CD4-positive, alpha-beta T cell (primary cell): ENCODE measurements at regions not wholly inside any gene's neighbourhood (a gene's known extent, or its start where the extent isn't known, plus 50 kb on each side); places are given as distances from the start of the nearest gene placed in this dataset.

Experiments used
- ATAC-seq: fragments of 200-7000 bp; cut with Tn5 transposase; one replicate; pipeline ENCODE4 v1.10.0; 2022; ENCODE audit warnings: mild to moderate bottlenecking; ENCODE audit not compliant: poor library complexity
- CTCF ChIA-PET: fragments of 350-600 bp; sonication (Branson Sonifier 250); formaldehyde crosslinking; loops from one replicate; lab custom pipeline; 2021; ENCODE audit warnings: antibody characterized with exemption, inconsistent platforms; lab: Charles Lee
- POLR2A ChIA-PET: fragments of 350-600 bp; sonication (Branson Sonifier 250); formaldehyde crosslinking; loops from one replicate; lab custom pipeline; 2021; ENCODE audit warnings: antibody characterized with exemption, inconsistent platforms; lab: Charles Lee
- DNase-seq, 14 experiments: peaks; one replicate each; pipeline ENCODE4 v3.0.0-alpha.2; 2013 to 2020; ENCODE audit warnings: mixed read lengths in 2 of 14
- H3K27ac ChIP-seq, 2 donors: one replicate each; pipeline versions ENCODE4 v1.5.1 to v1.7.0; 2013; ENCODE audit warnings: low read length in 2 of 2, low read depth in 1 of 2, mild to moderate bottlenecking in 1 of 2
- H3K27me3 ChIP-seq, 2 experiments: 1 replicate in 1 of 2; 2 replicates in 1 of 2; pipeline versions ENCODE4 v1.6.1 to v1.7.0; 2013; ENCODE audit warnings: low read length in 2 of 2, control low read depth in 1 of 2, mild to moderate bottlenecking in 1 of 2, moderate library complexity in 1 of 2; ENCODE audit not compliant: insufficient read depth in 2 of 2, control insufficient read depth in 1 of 2
- H3K36me3 ChIP-seq: one replicate; pipeline ENCODE4 v1.6.1; 2013; ENCODE audit warnings: low read length, control low read depth; ENCODE audit not compliant: insufficient read depth
- H3K4me1 ChIP-seq: one replicate; pipeline ENCODE4 v1.6.1; 2013; ENCODE audit warnings: low read length, control low read depth; ENCODE audit not compliant: insufficient read depth
- H3K4me3 ChIP-seq: one replicate; pipeline ENCODE4 v1.5.1; 2013; ENCODE audit warnings: mild to moderate bottlenecking, low read length, moderate library complexity
- H3K9me3 ChIP-seq, 2 experiments: 1 replicate in 1 of 2; 2 replicates in 1 of 2; pipeline versions ENCODE4 v1.6.1 to v1.7.0; 2013; ENCODE audit warnings: low read length in 2 of 2, mild to moderate bottlenecking in 2 of 2, control low read depth in 1 of 2, moderate library complexity in 1 of 2; ENCODE audit not compliant: control insufficient read depth in 1 of 2, insufficient read depth in 1 of 2
- H3K27ac Mint-ChIP-seq: one replicate; pipeline ENCODE4 v1.8.0; 2020; ENCODE audit warnings: mixed read lengths
- H3K27me3 Mint-ChIP-seq: one replicate; pipeline ENCODE4 v1.8.0; 2021; ENCODE audit warnings: mixed read lengths
- H3K36me3 Mint-ChIP-seq: one replicate; pipeline ENCODE4 v1.8.0; 2021; ENCODE audit warnings: low read depth, mixed read lengths
- H3K4me1 Mint-ChIP-seq: one replicate; pipeline ENCODE4 v1.8.0; 2021; ENCODE audit warnings: low read depth, mixed read lengths
- H3K4me3 Mint-ChIP-seq: one replicate; pipeline ENCODE4 v1.8.0; 2020; ENCODE audit warnings: mild to moderate bottlenecking, mixed read lengths
- H3K9me3 Mint-ChIP-seq: one replicate; pipeline ENCODE4 v1.8.0; 2020; ENCODE audit warnings: mixed read lengths
- intact Hi-C, 2 experiments: fragments of 100-400 bp; cut with DNase I in 1 of 2; cut with micrococcal nuclease in 1 of 2; formaldehyde crosslinking; loops; one replicate each; pipeline versions ENCODE4 v1.15.1 to v1.9.0; 2023 to 2025; cut with DNase I, micrococcal nuclease
- TF ChIP-seq, protein P1 (sequence below): fragments of 200-600 bp; IDR thresholded peaks from one replicate; pipeline ENCODE4 v1.8.0; 2022; ENCODE audit warnings: antibody characterized with exemption, mild to moderate bottlenecking

- ATAC-seq (no peak), DNase-seq (no peak)
- Mint-ChIP-seq H3K36me3 (no peaks in the 10 kb centered on the region), H3K4me1 (no peaks in the 10 kb centered on the region), H3K27ac (no peak overlapping the region), H3K4me3 (no peak overlapping the region), H3K27me3 (no peaks in the 10 kb centered on the region), H3K9me3 (no peaks in the 10 kb centered on the region)
- Histone ChIP-seq H3K27ac (no peak overlapping the region), H3K4me1 (no peaks in the 10 kb centered on the region), H3K36me3 (no peaks in the 10 kb centered on the region), H3K9me3 (no peaks in the 10 kb centered on the region), H3K27me3 (peaks cover 0 to 2% of the 10 kb centered on the region in 2 experiments), H3K4me3 (no peak overlapping the region)
- CTCF ChIA-PET = no interaction called here
- POLR2A ChIA-PET = no interaction called here
- TF ChIP-seq, protein P1, sequence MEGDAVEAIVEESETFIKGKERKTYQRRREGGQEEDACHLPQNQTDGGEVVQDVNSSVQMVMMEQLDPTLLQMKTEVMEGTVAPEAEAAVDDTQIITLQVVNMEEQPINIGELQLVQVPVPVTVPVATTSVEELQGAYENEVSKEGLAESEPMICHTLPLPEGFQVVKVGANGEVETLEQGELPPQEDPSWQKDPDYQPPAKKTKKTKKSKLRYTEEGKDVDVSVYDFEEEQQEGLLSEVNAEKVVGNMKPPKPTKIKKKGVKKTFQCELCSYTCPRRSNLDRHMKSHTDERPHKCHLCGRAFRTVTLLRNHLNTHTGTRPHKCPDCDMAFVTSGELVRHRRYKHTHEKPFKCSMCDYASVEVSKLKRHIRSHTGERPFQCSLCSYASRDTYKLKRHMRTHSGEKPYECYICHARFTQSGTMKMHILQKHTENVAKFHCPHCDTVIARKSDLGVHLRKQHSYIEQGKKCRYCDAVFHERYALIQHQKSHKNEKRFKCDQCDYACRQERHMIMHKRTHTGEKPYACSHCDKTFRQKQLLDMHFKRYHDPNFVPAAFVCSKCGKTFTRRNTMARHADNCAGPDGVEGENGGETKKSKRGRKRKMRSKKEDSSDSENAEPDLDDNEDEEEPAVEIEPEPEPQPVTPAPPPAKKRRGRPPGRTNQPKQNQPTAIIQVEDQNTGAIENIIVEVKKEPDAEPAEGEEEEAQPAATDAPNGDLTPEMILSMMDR = no peak
- intact Hi-C loops = no loop called here
Measured at GRCh38 chr21:25360593-25360992, 246.7 kb downstream of the MRPL39 start.

DNA sequence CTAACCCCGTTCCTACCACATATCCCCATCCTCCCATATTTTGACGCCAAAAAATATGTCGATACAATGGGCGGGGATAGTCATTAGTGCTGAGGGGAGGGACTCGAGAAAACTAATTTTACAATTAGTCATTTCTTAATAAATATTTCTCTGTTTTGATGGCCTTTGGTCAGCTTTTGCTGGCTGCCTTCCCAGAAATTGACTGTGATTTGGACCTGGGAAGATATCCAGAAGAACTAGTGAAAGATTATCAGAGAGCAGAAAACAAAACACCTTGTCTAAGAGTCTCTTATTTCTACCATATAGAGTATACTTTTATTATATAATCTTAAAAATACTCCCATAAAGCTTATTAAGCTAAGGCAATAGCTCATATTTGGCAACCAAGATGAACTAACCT, 247.6 kb downstream of the MRPL39 start:
- TF ChIP-seq, protein P1 = no peak
- no peaks in the 10 kb centered on the region for H3K9me3 ChIP-seq
- ChIA-PET POLR2A (no interaction called here), CTCF (no interaction called here)
- ATAC-seq (no peak), DNase-seq (no peak)
- H3K27ac ChIP-seq = no peak overlapping the region
- Mint-ChIP-seq H3K27me3 (no peaks in the 10 kb centered on the region), H3K4me3 (no peak overlapping the region), H3K27ac (no peak overlapping the region), H3K36me3 (no peaks in the 10 kb centered on the region), H3K4me1 (no peaks in the 10 kb centered on the region), H3K9me3 (no peaks in the 10 kb centered on the region)
- H3K4me1 ChIP-seq = no peaks in the 10 kb centered on the region
- no peaks in the 10 kb centered on the region for H3K36me3 ChIP-seq
- H3K27me3 ChIP-seq = peaks cover 0 to 2% of the 10 kb centered on the region in 2 experiments
- intact Hi-C loops = no loop called here
- no peak overlapping the region for H3K4me3 ChIP-seq

- Histone ChIP-seq H3K4me1 (no peaks in the 10 kb centered on the region), H3K36me3 (no peaks in the 10 kb centered on the region), H3K4me3 (no peak overlapping the region), H3K27me3 (peaks cover 0 to 6% of the 10 kb centered on the region in 2 experiments), H3K9me3 (no peaks in the 10 kb centered on the region), H3K27ac (no peak overlapping the region)
- no peaks in the 10 kb centered on the region for H3K36me3 Mint-ChIP-seq
- ATAC-seq = no peak
- DNase-seq = no peak
- intact Hi-C loops = no loop called here
- TF ChIP-seq, protein P1 = no peak
- H3K9me3 Mint-ChIP-seq = peaks cover 2% of the 10 kb centered on the region
- H3K4me1 Mint-ChIP-seq = no peaks in the 10 kb centered on the region
- no peak overlapping the region for H3K27ac Mint-ChIP-seq
- ChIA-PET CTCF (no interaction called here), POLR2A (no interaction called here)
- H3K27me3 Mint-ChIP-seq = peaks cover 16% of the 10 kb centered on the region
- no peak overlapping the region for H3K4me3 Mint-ChIP-seq
Measured at GRCh38 chr21:25350056-25350455, 257.2 kb downstream of the MRPL39 start.
